ENCODE measurements at regions not wholly inside any gene's neighbourhood (a gene's known extent, or its start where the extent isn't known, plus 50 kb on each side); places are given as distances from the start of the nearest gene placed in this dataset.

- H3K27ac ChIP-seq (ENCODE audit: low read depth, low read length): no peak overlapping the region
- intact Hi-C loops (cut with micrococcal nuclease): no loop called here
- no peak overlapping the region for H3K4me3 ChIP-seq (ENCODE audit: low read length in 2 of 2)
- H3K4me1 ChIP-seq (ENCODE audit: insufficient read depth, low read length): no peaks in the 10 kb centered on the region
- Mint-ChIP-seq H3K4me1 (no peaks in the 10 kb centered on the region), H3K27ac (no peak overlapping the region), H3K27me3 (peaks cover 0 to 2% of the 10 kb centered on the region in 2 donors), H3K36me3 (peaks cover 2 to 3% of the 10 kb centered on the region in 2 donors), H3K4me3 (no peak overlapping the region), H3K9me3 (peaks cover 0 to 40% (median 16%) of the 10 kb centered on the region in 8 donors)
- DNase-seq: no peak
- CTCF ChIA-PET (ENCODE audit: partially characterized antibody): no interaction called here
- POLR2A ChIA-PET (ENCODE audit: partially characterized antibody): no interaction called here
- H3K9me3 ChIP-seq (ENCODE audit: control insufficient read depth in 1 of 2, low read length in 2 of 2): no peaks in the 10 kb centered on the region
- H3K27me3 ChIP-seq (ENCODE audit: insufficient read depth, low read length): no peaks in the 10 kb centered on the region
- no peaks in the 10 kb centered on the region for H3K36me3 ChIP-seq (ENCODE audit: insufficient read depth, low read length)
These were observed 78.0 kb downstream of the RGS13 start for GRCh38 chr1:192713921-192714320.

DNA sequence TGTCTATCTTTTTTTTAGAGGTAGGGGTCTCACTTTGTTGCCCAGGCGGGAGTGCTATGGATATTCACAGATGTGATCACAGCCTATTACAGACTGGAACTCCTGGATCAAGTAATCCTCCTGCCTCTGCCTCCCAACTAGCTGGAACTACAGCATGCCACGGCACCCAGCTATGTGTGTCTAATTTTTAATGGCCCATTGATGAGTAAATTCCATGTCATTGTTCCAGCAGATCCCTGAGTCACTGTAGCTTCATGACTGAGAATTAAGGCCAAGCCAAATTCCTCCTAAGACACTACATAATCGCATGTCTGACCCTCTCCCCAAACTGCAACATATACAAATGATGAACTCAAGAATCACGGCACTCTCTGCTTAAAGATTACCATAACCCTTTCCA lies 84.2 kb upstream of the RGS2 start:
- intact Hi-C loops (cut with micrococcal nuclease): no loop called here
- Mint-ChIP-seq H3K27ac (no peak overlapping the region), H3K36me3 (no peaks in the 10 kb centered on the region), H3K4me1 (no peaks in the 10 kb centered on the region), H3K9me3 (peaks cover 0 to 13% (median 9%) of the 10 kb centered on the region in 8 donors), H3K4me3 (no peak overlapping the region), H3K27me3 (peaks cover 2 to 7% of the 10 kb centered on the region in 2 donors)
- H3K4me1 ChIP-seq (ENCODE audit: insufficient read depth, low read length): no peaks in the 10 kb centered on the region
- ChIA-PET POLR2A (ENCODE audit: partially characterized antibody) (no interaction called here), CTCF (ENCODE audit: partially characterized antibody) (no interaction called here)
- no peak for DNase-seq
- H3K27me3 ChIP-seq (ENCODE audit: insufficient read depth, low read length): no peaks in the 10 kb centered on the region
- H3K4me3 ChIP-seq (ENCODE audit: low read length in 2 of 2): no peak overlapping the region
- H3K36me3 ChIP-seq (ENCODE audit: insufficient read depth, low read length): no peaks in the 10 kb centered on the region
- H3K9me3 ChIP-seq (ENCODE audit: control insufficient read depth in 1 of 2, low read length in 2 of 2): no peaks in the 10 kb centered on the region
- H3K27ac ChIP-seq (ENCODE audit: low read depth, low read length): no peak overlapping the region

- Histone ChIP-seq H3K4me1 (ENCODE audit: insufficient read depth, low read length) (no peaks in the 10 kb centered on the region), H3K9me3 (ENCODE audit: control insufficient read depth in 1 of 2, low read length in 2 of 2) (no peaks in the 10 kb centered on the region), H3K27ac (ENCODE audit: low read depth, low read length) (no peak overlapping the region), H3K4me3 (ENCODE audit: low read length in 2 of 2) (no peak overlapping the region), H3K36me3 (ENCODE audit: insufficient read depth, low read length) (no peaks in the 10 kb centered on the region), H3K27me3 (ENCODE audit: insufficient read depth, low read length) (no peaks in the 10 kb centered on the region)
- H3K4me3 Mint-ChIP-seq: no peak overlapping the region
- ChIA-PET CTCF (ENCODE audit: partially characterized antibody) (no interaction called here), POLR2A (ENCODE audit: partially characterized antibody) (no interaction called here)
- no peaks in the 10 kb centered on the region for H3K36me3 Mint-ChIP-seq
- H3K27me3 Mint-ChIP-seq: peaks cover 2 to 7% of the 10 kb centered on the region in 2 donors
- H3K9me3 Mint-ChIP-seq: no peaks in the 10 kb centered on the region
- H3K27ac Mint-ChIP-seq: no peak overlapping the region
- DNase-seq: no peak
- H3K4me1 Mint-ChIP-seq: no peaks in the 10 kb centered on the region
- intact Hi-C loops (cut with micrococcal nuclease): no loop called here
These were observed 81.9 kb upstream of the RGS2 start for GRCh38 chr1:192726820-192727504.

- H3K27ac Mint-ChIP-seq: no peak overlapping the region
- no peaks in the 10 kb centered on the region for H3K27me3 ChIP-seq (ENCODE audit: insufficient read depth, low read length)
- H3K9me3 Mint-ChIP-seq: no peaks in the 10 kb centered on the region
- intact Hi-C loops (cut with micrococcal nuclease): no loop called here
- no peaks in the 10 kb centered on the region for H3K4me1 Mint-ChIP-seq
- no peak overlapping the region for H3K4me3 Mint-ChIP-seq
- ChIA-PET POLR2A (ENCODE audit: partially characterized antibody) (no interaction called here), CTCF (ENCODE audit: partially characterized antibody) (interaction anchor here (1.1 kb wide), 1 partner anchor 10 kb away, joined by 3 read pairs; no protein-coding TSS in a partner anchor)
- H3K4me1 ChIP-seq (ENCODE audit: insufficient read depth, low read length): no peaks in the 10 kb centered on the region
- H3K36me3 Mint-ChIP-seq: no peaks in the 10 kb centered on the region
- no peaks in the 10 kb centered on the region for H3K9me3 ChIP-seq (ENCODE audit: control insufficient read depth in 1 of 2, low read length in 2 of 2)
- no peak overlapping the region for H3K4me3 ChIP-seq (ENCODE audit: low read length in 2 of 2)
- H3K36me3 ChIP-seq (ENCODE audit: insufficient read depth, low read length): no peaks in the 10 kb centered on the region
- no peak overlapping the region for H3K27ac ChIP-seq (ENCODE audit: low read depth, low read length)
- no peak for DNase-seq
- peaks cover 0 to 2% of the 10 kb centered on the region in 2 donors for H3K27me3 Mint-ChIP-seq
These were observed 79.3 kb upstream of the RGS2 start for GRCh38 chr1:192729500-192729899.

GRCh38 chr1:192730198-192730597 lies 78.6 kb upstream of the RGS2 start:
- ChIA-PET CTCF (ENCODE audit: partially characterized antibody) (no interaction called here), POLR2A (ENCODE audit: partially characterized antibody) (no interaction called here)
- H3K27ac ChIP-seq (ENCODE audit: low read depth, low read length): no peak overlapping the region
- H3K36me3 ChIP-seq (ENCODE audit: insufficient read depth, low read length): no peaks in the 10 kb centered on the region
- H3K36me3 Mint-ChIP-seq: no peaks in the 10 kb centered on the region
- H3K4me3 Mint-ChIP-seq: no peak overlapping the region
- H3K27ac Mint-ChIP-seq: no peak overlapping the region
- peaks cover 0 to 2% of the 10 kb centered on the region in 2 donors for H3K27me3 Mint-ChIP-seq
- no peaks in the 10 kb centered on the region for H3K4me1 Mint-ChIP-seq
- H3K27me3 ChIP-seq (ENCODE audit: insufficient read depth, low read length): no peaks in the 10 kb centered on the region
- DNase-seq: no peak
- no peaks in the 10 kb centered on the region for H3K4me1 ChIP-seq (ENCODE audit: insufficient read depth, low read length)
- no peak overlapping the region for H3K4me3 ChIP-seq (ENCODE audit: low read length in 2 of 2)
- intact Hi-C loops (cut with micrococcal nuclease): no loop called here
- H3K9me3 Mint-ChIP-seq: no peaks in the 10 kb centered on the region
- no peaks in the 10 kb centered on the region for H3K9me3 ChIP-seq (ENCODE audit: control insufficient read depth in 1 of 2, low read length in 2 of 2)

DNA sequence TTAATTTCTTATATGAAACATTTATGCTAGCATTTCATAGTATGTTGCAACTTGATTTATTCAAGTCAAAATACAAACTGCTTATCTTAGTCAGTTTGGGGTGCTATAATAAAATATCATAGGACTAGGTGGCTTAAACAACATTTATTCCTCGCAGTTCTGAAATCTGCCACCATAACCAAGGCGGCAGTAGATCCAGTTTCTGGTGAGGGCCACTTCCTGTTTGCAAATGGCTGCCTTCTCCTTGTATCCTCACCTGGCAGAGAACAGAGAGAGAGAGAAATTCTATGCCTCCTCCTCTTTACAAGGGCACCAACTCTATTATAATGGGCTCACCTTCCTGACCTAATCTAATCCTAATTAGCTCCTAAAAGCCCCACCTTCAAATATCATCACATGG lies 76.1 kb upstream of the RGS2 start:
- intact Hi-C loops (cut with micrococcal nuclease): no loop called here
- no peaks in the 10 kb centered on the region for H3K4me1 Mint-ChIP-seq
- no peaks in the 10 kb centered on the region for H3K27me3 Mint-ChIP-seq
- H3K27ac Mint-ChIP-seq: no peak overlapping the region
- CTCF ChIA-PET (ENCODE audit: partially characterized antibody): no interaction called here
- Histone ChIP-seq H3K27me3 (ENCODE audit: insufficient read depth, low read length) (no peaks in the 10 kb centered on the region), H3K4me3 (ENCODE audit: low read length in 2 of 2) (no peak overlapping the region), H3K27ac (ENCODE audit: low read depth, low read length) (no peak overlapping the region), H3K36me3 (ENCODE audit: insufficient read depth, low read length) (no peaks in the 10 kb centered on the region), H3K9me3 (ENCODE audit: control insufficient read depth in 1 of 2, low read length in 2 of 2) (no peaks in the 10 kb centered on the region), H3K4me1 (ENCODE audit: insufficient read depth, low read length) (no peaks in the 10 kb centered on the region)
- POLR2A ChIA-PET (ENCODE audit: partially characterized antibody): no interaction called here
- H3K4me3 Mint-ChIP-seq: no peak overlapping the region
- DNase-seq: no peak
- H3K9me3 Mint-ChIP-seq: no peaks in the 10 kb centered on the region
- H3K36me3 Mint-ChIP-seq: no peaks in the 10 kb centered on the region

DNA sequence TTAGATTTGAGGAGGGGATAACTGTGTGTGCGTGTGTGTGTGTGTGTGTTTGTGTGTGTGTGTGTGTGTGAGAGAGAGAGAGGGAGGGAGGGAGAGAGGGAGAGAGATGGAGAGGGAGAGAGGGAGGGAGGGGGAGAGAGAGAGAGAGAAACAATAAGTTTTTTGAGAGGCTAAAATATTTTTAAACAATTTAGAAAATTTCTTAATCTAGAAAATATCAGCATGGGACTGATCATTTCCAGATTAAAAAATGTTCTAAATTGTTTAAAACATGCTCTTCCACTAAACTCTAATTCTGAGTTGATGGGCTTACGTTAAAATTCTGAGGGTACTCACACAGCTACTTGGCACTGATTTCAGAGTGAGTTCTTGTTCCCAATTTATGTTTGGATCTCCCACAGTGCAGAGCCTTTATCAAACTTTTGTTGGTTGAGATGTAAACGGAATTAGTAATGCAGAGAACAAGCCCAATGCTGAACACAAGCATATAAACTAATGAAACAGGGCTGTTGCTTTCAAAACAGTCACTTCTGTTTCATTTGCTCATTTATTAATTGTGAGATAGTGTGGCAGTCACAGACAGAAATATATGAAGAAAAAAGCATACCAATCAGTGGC lies 73.4 kb upstream of the RGS2 start:
- ChIA-PET POLR2A (ENCODE audit: partially characterized antibody) (no interaction called here), CTCF (ENCODE audit: partially characterized antibody) (interaction anchor here (1.2 kb wide), 1 partner anchor 96 kb away, joined by 3 read pairs; no protein-coding TSS in a partner anchor)
- Mint-ChIP-seq H3K27me3 (no peaks in the 10 kb centered on the region), H3K4me3 (no peak overlapping the region), H3K27ac (no peak overlapping the region), H3K36me3 (no peaks in the 10 kb centered on the region), H3K9me3 (no peaks in the 10 kb centered on the region), H3K4me1 (peaks cover 0 to 4% (median 2%) of the 10 kb centered on the region in 4 donors)
- intact Hi-C loops (cut with micrococcal nuclease): no loop called here
- DNase-seq: no peak
- no peaks in the 10 kb centered on the region for H3K9me3 ChIP-seq (ENCODE audit: control insufficient read depth in 1 of 2, low read length in 2 of 2)
- H3K4me1 ChIP-seq (ENCODE audit: insufficient read depth, low read length): no peaks in the 10 kb centered on the region
- no peak overlapping the region for H3K4me3 ChIP-seq (ENCODE audit: low read length in 2 of 2)
- no peaks in the 10 kb centered on the region for H3K36me3 ChIP-seq (ENCODE audit: insufficient read depth, low read length)
- H3K27ac ChIP-seq (ENCODE audit: low read depth, low read length): no peak overlapping the region
- H3K27me3 ChIP-seq (ENCODE audit: insufficient read depth, low read length): no peaks in the 10 kb centered on the region
